ENCODE measurements at regions not wholly inside any gene's neighbourhood (a gene's known extent, or its start where the extent isn't known, plus 50 kb on each side); places are given as distances from the start of the nearest gene placed in this dataset.

GRCh38 chr22:27552176-27552575, 249.4 kb downstream of the MN1 start:
- Histone ChIP-seq H4K20me1 (ENCODE audit: control insufficient read depth, insufficient read depth, low read length, poor library complexity, severe bottlenecking) (no peaks in the 10 kb centered on the region), H3K27ac (ENCODE audit: low read length in 2 of 2) (no peak overlapping the region), H3K9ac (ENCODE audit: low read length) (no peak overlapping the region), H3K4me3 (ENCODE audit: control extremely low read depth in 1 of 5, extremely low read depth in 1 of 5, insufficient read depth in 1 of 5, low read depth in 2 of 5, low read length in 4 of 5) (no peak overlapping the region), H3K9me3 (ENCODE audit: control extremely low read depth in 1 of 3, control insufficient read depth in 2 of 3, insufficient read depth in 1 of 3, low read length in 2 of 3) (no peaks in the 10 kb centered on the region), H3K27me3 (replicated peaks in 1 of 4; ENCODE audit: control extremely low read depth in 1 of 4, control insufficient read depth in 3 of 4, insufficient read depth in 4 of 4, low read length in 3 of 4) (no peaks in the 10 kb centered on the region), H2AFZ (ENCODE audit: insufficient read depth, low read depth, low read length, poor library complexity, severe bottlenecking) (no peak overlapping the region), H3K4me1 (ENCODE audit: control insufficient read depth in 2 of 2, insufficient read depth in 2 of 2, low read length in 2 of 2) (no peaks in the 10 kb centered on the region), H3K36me3 (replicated peaks in 1 of 2; ENCODE audit: control extremely low read depth in 1 of 2, control insufficient read depth in 1 of 2, extremely low read depth in 1 of 2, insufficient read depth in 2 of 2, low read length in 1 of 2) (no peaks in the 10 kb centered on the region), H3K79me2 (ENCODE audit: control insufficient read depth, insufficient read depth, low read length) (no peaks in the 10 kb centered on the region), H3K4me2 (replicated peaks; ENCODE audit: low read depth, low read length, poor library complexity, severe bottlenecking) (no peak overlapping the region)
- H3K27ac Mint-ChIP-seq = no peak overlapping the region
- WGBS (ENCODE audit: insufficient coverage) = 89% methylated on average over 5 of the region's 7 CpGs
- H3K4me3 Mint-ChIP-seq = no peak overlapping the region
- intact Hi-C loops (cut with micrococcal nuclease) = no loop called here
- CTCF ChIA-PET = no interaction called here
- H3K27me3 Mint-ChIP-seq = peaks cover 4% of the 10 kb centered on the region
- no peak for DNase-seq
- no peaks in the 10 kb centered on the region for H3K4me1 Mint-ChIP-seq
- peaks cover 4% of the 10 kb centered on the region for H3K9me3 Mint-ChIP-seq (ENCODE audit: insufficient read depth)
- ATAC-seq (ENCODE audit: low read depth) = no peak
- no peak for TF ChIP-seq CTCF (IDR thresholded peaks at IDR 0.05)
- no peak for TF ChIP-seq EZH2 (IDR thresholded peaks at IDR 0.05; ENCODE audit: borderline replicate concordance, insufficient read depth, low read depth, low read length, poor library complexity, severe bottlenecking)
- POLR2A ChIA-PET = no interaction called here

- ChIA-PET POLR2A (no interaction called here), CTCF (no interaction called here)
- no peak overlapping the region for H2AFZ ChIP-seq (ENCODE audit: insufficient read depth, low read depth, low read length, poor library complexity, severe bottlenecking)
Observed at GRCh38 chr22:27552863-27553262, 248.7 kb downstream of the MN1 start.

More at GRCh38 chr22:27552863-27553262, 248.7 kb downstream of the MN1 start:
- no peak for ATAC-seq (ENCODE audit: low read depth)
- intact Hi-C loops (cut with micrococcal nuclease) = no loop called here
- H3K79me2 ChIP-seq (ENCODE audit: control insufficient read depth, insufficient read depth, low read length) = no peaks in the 10 kb centered on the region
- no peaks in the 10 kb centered on the region for H3K9me3 ChIP-seq (ENCODE audit: control extremely low read depth in 1 of 3, control insufficient read depth in 2 of 3, insufficient read depth in 1 of 3, low read length in 2 of 3)
- no peak overlapping the region for H3K4me3 Mint-ChIP-seq
- H3K36me3 ChIP-seq (replicated peaks in 1 of 2; ENCODE audit: control extremely low read depth in 1 of 2, control insufficient read depth in 1 of 2, extremely low read depth in 1 of 2, insufficient read depth in 2 of 2, low read length in 1 of 2) = no peaks in the 10 kb centered on the region
- no peaks in the 10 kb centered on the region for H3K27me3 ChIP-seq (replicated peaks in 1 of 4; ENCODE audit: control extremely low read depth in 1 of 4, control insufficient read depth in 3 of 4, insufficient read depth in 4 of 4, low read length in 3 of 4)
- DNase-seq = no peak
- no CpG with 5 or more reads among the region's 1 CpG for WGBS (ENCODE audit: insufficient coverage)
- no peak overlapping the region for H3K4me2 ChIP-seq (replicated peaks; ENCODE audit: low read depth, low read length, poor library complexity, severe bottlenecking)
- no peaks in the 10 kb centered on the region for H3K4me1 Mint-ChIP-seq
- H3K9me3 Mint-ChIP-seq (ENCODE audit: insufficient read depth) = peaks cover 4% of the 10 kb centered on the region
- H3K27me3 Mint-ChIP-seq = peaks cover 4% of the 10 kb centered on the region
- no peak overlapping the region for H3K27ac Mint-ChIP-seq
- no peak overlapping the region for H3K4me3 ChIP-seq (ENCODE audit: control extremely low read depth in 1 of 5, extremely low read depth in 1 of 5, insufficient read depth in 1 of 5, low read depth in 2 of 5, low read length in 4 of 5)
- H4K20me1 ChIP-seq (ENCODE audit: control insufficient read depth, insufficient read depth, low read length, poor library complexity, severe bottlenecking) = no peaks in the 10 kb centered on the region
- no peak overlapping the region for H3K9ac ChIP-seq (ENCODE audit: low read length)
- H3K4me1 ChIP-seq (ENCODE audit: control insufficient read depth in 2 of 2, insufficient read depth in 2 of 2, low read length in 2 of 2) = no peaks in the 10 kb centered on the region
- TF ChIP-seq CTCF (IDR thresholded peaks at IDR 0.05) = no peak
- TF ChIP-seq EZH2 (IDR thresholded peaks at IDR 0.05; ENCODE audit: borderline replicate concordance, insufficient read depth, low read depth, low read length, poor library complexity, severe bottlenecking) = no peak
- no peak overlapping the region for H3K27ac ChIP-seq (ENCODE audit: low read length in 2 of 2)
